ENCODE measurements at regions not wholly inside any gene's neighbourhood (a gene's known extent, or its start where the extent isn't known, plus 50 kb on each side); places are given as distances from the start of the nearest gene placed in this dataset.
"Not testable (repeated sequence)": the region's sequence is repeated elsewhere in the genome, so short reads cannot be mapped to it uniquely, and the experiment has no call there.

DNA sequence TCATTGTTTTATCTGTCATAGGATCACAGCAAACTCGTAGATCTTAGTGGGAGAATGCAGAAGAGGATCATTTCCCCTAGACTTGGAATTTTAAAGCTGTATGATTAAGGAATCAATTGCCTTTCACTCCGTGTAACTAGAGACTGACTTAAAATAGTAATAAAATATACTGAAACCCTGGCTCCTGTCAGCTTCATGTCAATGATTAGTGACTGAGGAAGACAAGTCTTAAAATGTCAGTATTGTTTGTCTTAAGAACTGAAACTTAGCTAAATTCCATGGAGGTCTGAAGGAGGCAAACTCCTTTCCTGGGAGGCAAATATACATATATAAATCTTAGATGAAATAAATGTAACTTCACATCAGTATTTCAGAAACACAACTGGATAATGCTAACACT lies 1016.7 kb upstream of the PCDH10 start:
- DNase-seq: no peak
- no peaks in the 10 kb centered on the region for H3K9me3 ChIP-seq (replicated peaks)
- no peaks in the 10 kb centered on the region for H3K36me3 ChIP-seq

DNA sequence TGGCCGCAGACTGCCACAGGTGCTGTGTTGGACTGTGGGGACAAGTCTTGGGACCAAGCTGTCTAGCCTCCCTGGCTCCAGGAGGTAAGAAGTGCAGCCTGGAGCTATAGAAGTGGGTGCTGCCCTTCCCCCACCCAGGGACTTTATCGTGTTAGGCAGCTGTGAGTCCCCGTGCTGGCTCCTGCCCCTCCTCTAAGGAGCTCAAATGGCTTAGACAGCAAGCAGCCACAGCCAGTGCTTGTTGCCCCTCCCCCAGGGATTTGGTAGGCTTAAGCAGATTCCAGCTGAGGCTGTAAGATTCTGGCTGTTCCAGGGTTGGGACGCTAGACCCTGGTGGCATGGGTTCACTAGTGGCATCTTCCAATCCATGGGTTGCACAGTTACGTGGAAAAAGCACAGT lies 979.4 kb upstream of the PCDH10 start:
- H3K4me3 ChIP-seq: no peak overlapping the region

More for the DNA sequence above, 1016.7 kb upstream of the PCDH10 start:
- Histone ChIP-seq H3K27ac (no peak overlapping the region), H3K27me3 (no peaks in the 10 kb centered on the region), H3K4me3 (no peak overlapping the region), H3K4me1 (no peaks in the 10 kb centered on the region)

DNA sequence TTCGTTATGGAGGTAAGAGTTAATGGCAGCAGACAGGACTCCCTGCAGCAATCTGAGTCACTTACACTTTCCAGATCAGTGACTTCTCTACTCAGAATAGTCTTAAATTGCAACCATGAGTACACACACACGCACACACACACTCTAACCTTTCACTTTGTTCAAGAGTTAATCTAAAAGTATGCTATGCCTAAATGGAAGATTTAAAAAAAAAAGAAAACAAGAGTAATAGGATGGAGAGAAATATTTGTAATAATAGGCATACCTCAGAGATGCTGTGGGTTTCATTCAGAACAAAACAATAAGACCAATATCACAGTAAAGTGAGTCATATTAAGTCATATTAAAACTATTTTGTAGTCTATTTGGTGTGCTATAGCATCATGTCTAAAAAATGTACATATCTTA lies 969.1 kb upstream of the PCDH10 start:
- H3K4me3 ChIP-seq: no peak overlapping the region
- no peak overlapping the region for H3K27ac ChIP-seq
- no peak for DNase-seq

More for the DNA sequence above, 979.4 kb upstream of the PCDH10 start:
- Histone ChIP-seq H3K4me1 (no peaks in the 10 kb centered on the region), H3K36me3 (no peaks in the 10 kb centered on the region), H3K9me3 (replicated peaks) (no peaks in the 10 kb centered on the region), H3K27ac (no peak overlapping the region), H3K27me3 (no peaks in the 10 kb centered on the region)
- DNase-seq: peak; percentile 59 to 70

DNA sequence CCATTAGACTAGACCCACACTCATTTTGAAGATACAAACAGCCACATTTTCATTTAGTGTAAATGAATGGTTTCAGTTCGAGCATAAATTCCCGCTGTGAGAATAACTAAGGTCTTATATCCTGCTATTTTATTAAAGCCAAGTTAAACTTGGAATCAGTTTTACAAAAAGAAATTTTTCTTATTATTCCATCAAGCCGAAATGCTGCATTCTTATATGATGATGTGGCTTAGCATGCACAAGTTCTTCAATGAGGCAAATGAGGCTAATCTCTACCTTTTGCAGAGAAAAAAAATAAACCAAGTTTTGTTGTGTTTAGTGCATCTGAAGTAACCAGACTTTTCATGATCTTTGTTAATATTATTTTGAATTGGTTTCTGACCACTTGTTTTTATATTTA lies 953.9 kb upstream of the PCDH10 start:
- H3K9me3 ChIP-seq (replicated peaks): no peaks in the 10 kb centered on the region
- no peak overlapping the region for H3K4me3 ChIP-seq
- H3K36me3 ChIP-seq: no peaks in the 10 kb centered on the region
- H3K27me3 ChIP-seq: no peaks in the 10 kb centered on the region
- DNase-seq: no peak
- H3K4me1 ChIP-seq: no peaks in the 10 kb centered on the region
- no peak overlapping the region for H3K27ac ChIP-seq

More for the DNA sequence above, 969.1 kb upstream of the PCDH10 start:
- Histone ChIP-seq H3K4me1 (no peaks in the 10 kb centered on the region), H3K27me3 (no peaks in the 10 kb centered on the region), H3K9me3 (replicated peaks) (no peaks in the 10 kb centered on the region), H3K36me3 (no peaks in the 10 kb centered on the region)

DNA sequence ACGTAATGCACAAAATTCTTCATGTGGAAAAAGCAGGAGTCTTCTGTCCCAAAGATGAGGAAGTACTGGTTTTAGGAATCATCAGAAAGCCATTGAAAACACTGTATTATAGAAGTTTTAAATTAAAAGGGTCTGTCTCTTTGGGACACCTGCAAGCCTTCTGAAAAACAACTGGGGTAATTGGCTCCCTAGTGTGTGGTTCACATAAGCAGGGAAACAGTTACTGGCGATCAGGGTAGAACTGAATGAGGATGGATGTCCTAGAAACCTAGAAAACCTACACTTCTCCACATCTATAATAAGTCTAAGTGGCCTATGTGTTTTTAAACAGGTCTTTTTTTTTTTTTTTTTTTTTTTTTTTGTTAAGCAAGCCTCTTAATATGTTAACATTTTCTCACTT lies 945.5 kb upstream of the PCDH10 start:
- DNase-seq: no peak
- H3K9me3 ChIP-seq (replicated peaks): no peaks in the 10 kb centered on the region
- H3K27me3 ChIP-seq: no peaks in the 10 kb centered on the region

DNA sequence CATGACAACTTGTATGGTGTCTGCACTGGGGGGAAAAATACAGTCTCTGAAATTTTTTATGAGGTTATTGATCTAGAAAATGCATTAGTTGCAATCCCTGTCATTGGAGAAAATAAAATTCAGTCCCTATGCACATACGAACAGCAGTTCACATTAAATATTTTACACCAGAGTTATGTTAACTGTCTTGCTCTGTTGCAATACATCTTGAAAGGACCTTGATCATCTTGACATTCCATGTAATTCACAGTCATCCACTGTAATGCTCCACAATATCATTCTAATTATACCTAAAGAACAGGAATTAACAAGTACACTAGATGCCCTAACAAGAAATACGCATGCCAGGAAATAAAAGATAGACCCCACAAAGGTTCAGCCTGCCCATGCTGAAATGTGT lies 934.6 kb upstream of the PCDH10 start:
- H3K27ac ChIP-seq: no peak overlapping the region
- H3K27me3 ChIP-seq: no peaks in the 10 kb centered on the region
- DNase-seq: no peak
- no peaks in the 10 kb centered on the region for H3K36me3 ChIP-seq
- no peaks in the 10 kb centered on the region for H3K4me1 ChIP-seq
- no peaks in the 10 kb centered on the region for H3K9me3 ChIP-seq (replicated peaks)
- no peak overlapping the region for H3K4me3 ChIP-seq

More for the DNA sequence above, 945.5 kb upstream of the PCDH10 start:
- Histone ChIP-seq H3K27ac (no peak overlapping the region), H3K36me3 (no peaks in the 10 kb centered on the region), H3K4me1 (no peaks in the 10 kb centered on the region), H3K4me3 (no peak overlapping the region)

DNA sequence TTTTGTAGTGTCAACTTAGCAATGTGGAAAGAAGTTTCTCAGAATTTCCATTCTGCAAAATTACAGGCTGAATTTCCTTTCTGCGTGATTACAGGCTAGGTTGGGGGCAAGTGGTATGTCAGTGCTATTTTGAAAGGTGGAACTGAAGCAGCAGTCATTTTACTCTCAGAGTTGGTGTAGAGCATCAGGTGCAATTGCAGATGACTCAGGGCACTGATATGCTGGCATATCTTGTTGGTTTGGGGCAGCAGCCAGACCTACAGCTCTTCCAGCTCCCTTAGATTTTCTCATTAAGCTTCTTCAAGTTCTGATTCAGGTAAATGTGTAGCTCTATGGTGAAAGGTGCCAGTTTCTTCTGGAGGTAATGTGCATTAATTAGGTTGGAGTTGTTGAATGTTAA lies 930.7 kb upstream of the PCDH10 start:
- no peak overlapping the region for H3K27ac ChIP-seq
- no peak for DNase-seq
- H3K9me3 ChIP-seq (replicated peaks): no peaks in the 10 kb centered on the region
- H3K36me3 ChIP-seq: no peaks in the 10 kb centered on the region
- no peak overlapping the region for H3K4me3 ChIP-seq
- H3K27me3 ChIP-seq: no peaks in the 10 kb centered on the region
- H3K4me1 ChIP-seq: no peaks in the 10 kb centered on the region

DNA sequence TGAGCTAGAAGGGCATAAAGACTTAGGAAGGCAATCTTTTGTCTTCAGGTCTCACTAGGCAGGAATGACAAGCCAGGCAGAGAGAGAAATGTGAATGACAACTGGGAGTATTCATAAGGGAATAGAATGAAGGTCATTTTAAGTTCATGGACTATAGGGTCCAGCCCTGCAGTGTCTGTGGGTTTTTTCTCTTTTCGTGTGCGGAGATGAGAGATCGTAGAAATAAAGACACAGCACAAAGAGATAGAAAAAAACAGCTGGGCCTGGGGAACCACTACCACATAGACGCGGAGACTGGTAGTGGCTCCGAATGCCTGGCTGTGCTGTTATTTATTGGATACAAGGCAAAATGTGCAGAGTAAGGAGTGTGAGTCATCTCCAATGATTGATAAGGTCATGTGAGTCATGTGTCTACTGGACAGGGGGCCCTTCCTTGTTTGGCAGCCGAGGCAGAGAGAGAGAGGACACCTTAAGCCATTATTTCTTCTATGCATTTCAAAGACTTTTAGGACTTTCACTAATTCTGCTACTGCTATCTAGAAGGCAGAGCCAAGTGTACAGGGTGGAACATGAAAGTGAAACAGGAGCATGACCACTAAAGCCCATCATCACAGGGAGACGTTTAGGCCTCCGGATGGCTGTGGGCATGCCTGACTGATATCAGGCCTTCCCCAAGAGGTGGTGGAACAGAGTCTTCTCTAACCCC lies 921.8 kb upstream of the PCDH10 start:
- Histone ChIP-seq H3K27ac (no peak overlapping the region), H3K4me1 (no peaks in the 10 kb centered on the region), H3K27me3 (no peaks in the 10 kb centered on the region), H3K36me3 (no peaks in the 10 kb centered on the region), H3K4me3 (no peak overlapping the region), H3K9me3 (replicated peaks) (no peaks in the 10 kb centered on the region)
- DNase-seq: no peak

DNA sequence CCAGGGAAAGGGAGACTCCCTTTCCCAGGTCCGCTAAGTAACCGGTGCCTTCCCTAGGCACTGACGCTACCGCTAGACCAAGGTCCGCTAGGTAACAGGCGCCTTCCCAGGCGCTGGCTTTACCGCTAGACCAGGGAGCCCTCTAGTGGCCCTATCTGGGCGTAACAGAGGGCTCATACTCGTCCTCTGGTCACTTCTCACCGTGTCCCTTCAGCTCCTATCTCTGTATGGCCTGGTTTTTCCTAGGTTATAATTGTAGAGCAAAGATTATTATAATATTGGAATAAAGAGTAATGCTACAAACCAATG lies 921.3 kb upstream of the PCDH10 start:
- H3K9me3 ChIP-seq (replicated peaks); H3K27me3 ChIP-seq; H3K4me1 ChIP-seq; H3K36me3 ChIP-seq; H3K27ac ChIP-seq; H3K4me3 ChIP-seq: not testable (repeated sequence)
- peak; percentile 10 to 47 for DNase-seq

DNA sequence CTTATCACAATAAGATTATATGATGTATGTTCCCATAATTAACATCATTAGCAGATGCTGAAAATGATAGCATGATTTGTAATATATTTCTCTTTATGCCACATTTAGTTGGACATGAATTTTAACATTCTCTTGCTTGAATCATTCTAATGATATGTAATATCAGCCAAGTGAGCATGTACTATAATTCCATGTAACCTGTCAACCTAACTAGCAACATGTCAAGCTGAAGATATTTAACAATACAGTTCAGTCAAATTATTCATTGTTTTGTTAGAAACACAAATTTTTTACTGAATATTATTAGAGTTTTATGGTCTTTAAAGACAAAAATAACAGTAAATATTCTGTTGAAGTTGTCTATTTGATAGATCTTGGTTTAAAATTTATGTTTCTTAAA lies 920.4 kb upstream of the PCDH10 start:
- no peak overlapping the region for H3K4me3 ChIP-seq
- no peak overlapping the region for H3K27ac ChIP-seq
- no peaks in the 10 kb centered on the region for H3K9me3 ChIP-seq (replicated peaks)
- no peaks in the 10 kb centered on the region for H3K27me3 ChIP-seq
- no peaks in the 10 kb centered on the region for H3K36me3 ChIP-seq
- no peak for DNase-seq
- no peaks in the 10 kb centered on the region for H3K4me1 ChIP-seq

DNA sequence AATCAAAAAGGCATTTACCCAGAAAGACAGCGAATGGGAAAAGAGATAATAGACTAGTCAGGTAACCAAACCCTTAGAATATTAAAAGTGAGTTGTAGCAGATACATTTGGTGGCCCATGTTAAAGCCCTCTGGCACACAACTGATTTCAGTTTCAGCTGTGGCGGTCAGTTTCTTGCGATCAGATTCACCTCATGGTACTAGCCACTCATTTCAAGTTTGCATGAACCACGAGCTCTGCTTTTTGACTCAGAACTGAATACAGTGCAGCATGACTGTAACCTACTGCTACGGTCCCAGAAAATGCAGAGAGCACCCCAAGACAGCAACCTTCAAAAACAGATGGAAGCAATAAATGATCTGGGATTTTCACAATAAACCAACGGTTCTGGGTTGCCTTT lies 919.1 kb upstream of the PCDH10 start:
- H3K4me3 ChIP-seq: no peak overlapping the region
- H3K4me1 ChIP-seq: no peaks in the 10 kb centered on the region
- H3K27ac ChIP-seq: no peak overlapping the region
- H3K36me3 ChIP-seq: no peaks in the 10 kb centered on the region
- H3K9me3 ChIP-seq (replicated peaks): no peaks in the 10 kb centered on the region
- DNase-seq: no peak
- H3K27me3 ChIP-seq: no peaks in the 10 kb centered on the region

DNA sequence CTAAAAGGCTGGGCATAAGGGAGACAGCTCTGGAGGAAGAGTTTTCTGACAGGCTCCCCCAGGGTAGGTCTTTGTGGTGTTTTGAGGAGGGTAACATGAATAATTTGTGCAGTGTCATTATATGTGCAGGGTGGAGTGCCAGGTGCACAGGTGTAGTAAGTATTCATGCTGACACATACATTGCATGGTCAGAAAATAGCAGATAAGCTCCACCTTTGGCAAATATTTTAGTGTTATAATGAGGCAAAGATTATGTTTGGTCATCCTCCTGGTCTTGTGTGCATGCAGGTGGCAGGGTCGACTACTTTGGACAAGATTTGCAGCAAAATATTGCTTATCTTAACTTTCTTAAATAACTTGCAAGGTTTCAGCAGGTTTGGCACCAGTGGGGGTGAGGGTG lies 910.4 kb upstream of the PCDH10 start:
- no peak overlapping the region for H3K27ac ChIP-seq

DNA sequence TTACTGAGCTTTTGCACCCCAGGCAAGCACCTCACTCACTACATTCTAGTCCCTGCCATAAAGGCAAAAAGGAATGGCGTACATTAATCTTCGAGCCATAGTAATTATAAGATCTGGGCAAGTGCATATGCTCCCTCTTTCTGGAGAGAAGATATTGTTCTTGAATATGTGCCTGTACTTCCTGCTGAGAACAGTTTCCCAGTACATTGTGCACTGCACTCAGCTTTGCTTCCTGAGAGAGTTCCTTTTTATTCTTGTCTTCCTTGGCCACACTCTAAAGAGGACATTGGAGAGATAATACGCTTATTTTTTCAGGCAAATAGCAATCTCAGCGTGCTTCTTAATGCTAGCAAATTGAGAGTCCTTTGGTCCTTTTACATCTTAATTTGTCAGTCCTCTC lies 909.0 kb upstream of the PCDH10 start:
- Histone ChIP-seq H3K27me3 (no peaks in the 10 kb centered on the region), H3K4me3 (no peak overlapping the region), H3K9me3 (replicated peaks) (no peaks in the 10 kb centered on the region), H3K4me1 (no peaks in the 10 kb centered on the region), H3K27ac (no peak overlapping the region), H3K36me3 (no peaks in the 10 kb centered on the region)
- no peak for DNase-seq

More for the DNA sequence above, 910.4 kb upstream of the PCDH10 start:
- H3K4me3 ChIP-seq: no peak overlapping the region
- no peaks in the 10 kb centered on the region for H3K4me1 ChIP-seq
- H3K36me3 ChIP-seq: no peaks in the 10 kb centered on the region
- H3K9me3 ChIP-seq (replicated peaks): no peaks in the 10 kb centered on the region
- no peak for DNase-seq
- no peaks in the 10 kb centered on the region for H3K27me3 ChIP-seq

DNA sequence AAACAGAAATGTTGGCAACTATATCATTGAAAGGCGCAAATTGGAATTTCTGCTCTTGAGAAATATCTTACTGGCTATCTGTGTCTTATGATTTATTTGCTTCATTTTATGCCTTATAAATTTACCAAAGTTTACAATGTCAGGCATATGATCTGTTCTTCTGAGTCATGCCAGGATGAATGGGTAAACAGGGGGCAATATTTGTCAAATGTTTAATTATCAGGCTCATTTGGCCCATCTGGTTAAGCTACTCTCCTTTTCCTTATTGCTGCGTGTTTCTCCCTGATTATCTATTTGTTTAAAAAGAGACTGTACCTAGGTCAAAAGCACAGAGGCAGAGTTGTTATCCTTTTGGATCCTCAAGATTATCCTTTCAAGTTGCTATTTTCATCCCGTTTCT lies 903.8 kb upstream of the PCDH10 start:
- Histone ChIP-seq H3K27ac (no peak overlapping the region), H3K36me3 (no peaks in the 10 kb centered on the region), H3K4me3 (no peak overlapping the region), H3K9me3 (replicated peaks) (no peaks in the 10 kb centered on the region), H3K4me1 (no peaks in the 10 kb centered on the region), H3K27me3 (no peaks in the 10 kb centered on the region)
- DNase-seq: no peak

DNA sequence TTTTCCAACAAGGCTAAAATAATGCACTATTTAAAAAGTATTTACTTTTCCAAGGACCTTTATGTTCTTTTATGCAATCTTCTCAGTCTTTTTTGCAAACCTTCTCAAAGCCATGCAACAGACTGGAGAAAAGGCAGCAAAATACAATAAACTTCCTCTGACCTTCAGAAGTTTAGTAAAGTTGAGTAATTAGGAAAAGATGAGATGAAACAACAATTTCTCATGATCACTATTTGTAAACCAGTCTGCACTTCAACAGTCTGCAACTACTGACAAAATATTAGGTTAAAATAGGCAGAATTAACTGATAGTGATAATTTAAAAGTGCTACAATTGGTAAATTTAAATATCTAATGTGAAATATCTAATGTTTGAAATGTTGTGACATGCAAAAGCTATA lies 884.9 kb upstream of the PCDH10 start:
- no peaks in the 10 kb centered on the region for H3K9me3 ChIP-seq (replicated peaks)
- DNase-seq: no peak
- peaks cover 10% of the 10 kb centered on the region for H3K4me1 ChIP-seq
- H3K4me3 ChIP-seq: no peak overlapping the region
- H3K36me3 ChIP-seq: no peaks in the 10 kb centered on the region
- no peak overlapping the region for H3K27ac ChIP-seq
- no peaks in the 10 kb centered on the region for H3K27me3 ChIP-seq

DNA sequence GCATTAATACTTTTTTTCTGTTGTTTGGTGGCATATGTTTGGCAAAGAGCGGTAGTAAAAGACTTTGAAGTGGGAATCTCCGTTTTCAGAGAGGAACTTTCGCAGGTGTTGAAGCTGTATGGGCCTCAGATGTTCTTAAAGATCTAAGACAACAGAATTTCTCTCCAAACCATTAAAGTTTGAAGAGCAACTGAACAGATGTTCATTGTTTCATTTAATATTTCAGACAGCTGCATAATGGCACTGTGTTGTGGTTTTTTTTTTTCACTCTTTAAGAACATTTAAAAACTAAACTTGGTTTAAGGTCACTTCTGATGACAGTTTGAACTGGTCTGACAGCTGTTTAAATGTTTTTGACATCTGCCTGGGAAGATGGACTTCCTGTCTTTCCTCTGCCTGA lies 882.7 kb upstream of the PCDH10 start:
- Histone ChIP-seq H3K4me3 (no peak overlapping the region), H3K4me1 (peaks cover 10% of the 10 kb centered on the region)
- peak in 1 of 2 experiments; percentile 66 for DNase-seq

More for the DNA sequence above, 882.7 kb upstream of the PCDH10 start:
- Histone ChIP-seq H3K9me3 (replicated peaks) (no peaks in the 10 kb centered on the region), H3K27me3 (no peaks in the 10 kb centered on the region), H3K36me3 (no peaks in the 10 kb centered on the region), H3K27ac (peak overlapping the region; percentile 16; the same call in 1 of the 2 replicates)

All from SJCRH30 (cell line).